Adrenal gland (tissue), 9 donors: ENCODE measurements at regions not wholly inside any gene's neighbourhood (a gene's known extent, or its start where the extent isn't known, plus 50 kb on each side); places are given as distances from the start of the nearest gene placed in this dataset.

Experiments
- DNase-seq, 7 donors: peaks; one replicate each; pipeline ENCODE4 v3.0.0-alpha.2; 2019 to 2020
- H3K27ac ChIP-seq, 5 donors: fragments of 200-600 bp; sonication (generic) in 4 of 5; 1 replicate in 3 of 5; 2 replicates in 2 of 5; pipeline versions ENCODE4 v1.5.1 to v1.8.0; 2016 to 2020; ENCODE audit warnings: mild to moderate bottlenecking in 1 of 5
- H3K27me3 ChIP-seq: fragments of 200-600 bp; 2 replicates; pipeline ENCODE4 v1.8.0; 2021
- H3K36me3 ChIP-seq, 2 donors: fragments of 200-600 bp; replicated peaks in 1 of 2; 1 replicate in 1 of 2; 2 replicates in 1 of 2; pipeline versions ENCODE4 v1.5.1 to v1.8.0; 2018 to 2022
- H3K4me1 ChIP-seq, 2 donors: fragments of 200-600 bp; replicated peaks in 1 of 2; 1 replicate in 1 of 2; 2 replicates in 1 of 2; pipeline versions ENCODE4 v1.5.1 to v1.8.0; 2018 to 2021
- H3K4me3 ChIP-seq, 4 donors: fragments of 200-600 bp; sonication (generic) in 3 of 4; one replicate each; pipeline ENCODE4 v1.5.1; 2016 to 2018
- H3K9me3 ChIP-seq, 3 donors: fragments of 200-600 bp; sonication (generic) in 1 of 3; replicated peaks in 1 of 3; 1 replicate in 2 of 3; 2 replicates in 1 of 3; pipeline versions ENCODE4 v1.5.1 to v1.8.0; 2016 to 2021
- POLR2A ChIP-seq, 2 donors: fragments of 450-650 bp; IDR thresholded peaks; one replicate each; pipeline ENCODE4 v1.6.1; 2017; ENCODE audit warnings: antibody characterized with exemption in 2 of 2, mild to moderate bottlenecking in 2 of 2, moderate library complexity in 1 of 2
- WGBS, 4 donors: extraction: QIAGEN DNeasy Blood & Tissue Kit in 2 of 4; methylation state at CpG; one replicate each; pipeline versions ENCODE4 v1.1.5 to v1.1.7; 2013 to 2017; 5-methylcytosine and 5-hydroxymethylcytosine counted together
- intact Hi-C, 2 donors: fragments of 100-400 bp; cut with DNase I; formaldehyde crosslinking; loops; one replicate each; pipeline versions ENCODE4 v1.14.1 to v1.15.0; 2022 to 2023
- TF ChIP-seq, protein P1 (sequence below), 6 experiments: fragments of 450-650 bp in 4 of 6; fragments of 200-600 bp in 2 of 6; sonication (generic) in 1 of 6; IDR thresholded peaks; 1 replicate in 5 of 6; 2 replicates in 1 of 6; pipeline versions ENCODE4 v1.5.1 to v1.8.0; 2016 to 2021; ENCODE audit warnings: antibody characterized with exemption in 6 of 6, mild to moderate bottlenecking in 2 of 6, moderate library complexity in 1 of 6
- donor health status: healthy with polysubstance abuse.
- donor health status: Bipolar disorder and iron deficiency.
- donor health status: DM: yes; HTN: yes; CAD: no.
- donor health status: DM: no; HTN: no; CAD: no.
- donor health status: DM: no; HTN: no; CAD: no.

DNA sequence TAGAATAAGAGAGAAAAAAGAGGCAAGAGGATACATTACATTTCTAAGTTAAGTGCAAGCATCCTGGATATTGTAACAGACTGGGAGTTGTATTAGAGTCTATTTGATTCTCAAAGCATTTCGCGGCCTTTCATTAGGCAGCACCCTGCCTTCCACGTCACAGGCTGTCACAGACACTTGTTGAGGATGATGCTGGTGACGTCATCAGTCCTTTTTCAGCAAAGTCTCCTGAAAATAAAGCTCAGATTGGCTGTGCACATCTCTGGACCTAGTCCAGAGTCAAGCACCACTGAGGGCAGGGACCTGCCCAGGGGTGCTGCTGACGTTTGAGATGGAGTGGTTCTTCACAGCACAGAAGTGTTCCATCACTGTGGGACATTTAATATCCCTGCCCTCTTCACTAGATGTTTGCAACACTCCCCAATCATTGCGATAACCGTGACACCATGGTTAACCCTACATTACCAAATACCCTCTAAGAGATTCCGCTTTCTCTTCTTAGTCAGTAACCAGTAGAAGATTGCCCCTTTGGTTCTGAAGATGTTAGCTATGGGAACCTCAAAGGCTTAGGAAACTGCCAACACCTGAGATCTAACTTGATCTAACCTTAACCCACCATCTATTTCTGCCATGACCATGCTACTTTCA lies 72.7 kb upstream of the F3 start:
- Histone ChIP-seq H3K27ac (no peak overlapping the region), H3K4me1 (peaks cover 0 to 6% of the 10 kb centered on the region in 2 donors), H3K36me3 (no peaks in the 10 kb centered on the region), H3K27me3 (no peaks in the 10 kb centered on the region), H3K9me3 (peaks cover 0 to 4% (median 0%) of the 10 kb centered on the region in 3 donors), H3K4me3 (no peak overlapping the region)
- peak in 1 of 7 donors; percentile 40 for DNase-seq
- TF ChIP-seq, protein P1, sequence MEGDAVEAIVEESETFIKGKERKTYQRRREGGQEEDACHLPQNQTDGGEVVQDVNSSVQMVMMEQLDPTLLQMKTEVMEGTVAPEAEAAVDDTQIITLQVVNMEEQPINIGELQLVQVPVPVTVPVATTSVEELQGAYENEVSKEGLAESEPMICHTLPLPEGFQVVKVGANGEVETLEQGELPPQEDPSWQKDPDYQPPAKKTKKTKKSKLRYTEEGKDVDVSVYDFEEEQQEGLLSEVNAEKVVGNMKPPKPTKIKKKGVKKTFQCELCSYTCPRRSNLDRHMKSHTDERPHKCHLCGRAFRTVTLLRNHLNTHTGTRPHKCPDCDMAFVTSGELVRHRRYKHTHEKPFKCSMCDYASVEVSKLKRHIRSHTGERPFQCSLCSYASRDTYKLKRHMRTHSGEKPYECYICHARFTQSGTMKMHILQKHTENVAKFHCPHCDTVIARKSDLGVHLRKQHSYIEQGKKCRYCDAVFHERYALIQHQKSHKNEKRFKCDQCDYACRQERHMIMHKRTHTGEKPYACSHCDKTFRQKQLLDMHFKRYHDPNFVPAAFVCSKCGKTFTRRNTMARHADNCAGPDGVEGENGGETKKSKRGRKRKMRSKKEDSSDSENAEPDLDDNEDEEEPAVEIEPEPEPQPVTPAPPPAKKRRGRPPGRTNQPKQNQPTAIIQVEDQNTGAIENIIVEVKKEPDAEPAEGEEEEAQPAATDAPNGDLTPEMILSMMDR (IDR thresholded peaks at IDR 0.05): no peak
- TF ChIP-seq POLR2A (IDR thresholded peaks at IDR 0.05): no peak
- intact Hi-C loops: no loop called here
- 51 to 80% (median 78%) methylated on average over 8 of the region's 8 CpGs for WGBS, 4 donors

DNA sequence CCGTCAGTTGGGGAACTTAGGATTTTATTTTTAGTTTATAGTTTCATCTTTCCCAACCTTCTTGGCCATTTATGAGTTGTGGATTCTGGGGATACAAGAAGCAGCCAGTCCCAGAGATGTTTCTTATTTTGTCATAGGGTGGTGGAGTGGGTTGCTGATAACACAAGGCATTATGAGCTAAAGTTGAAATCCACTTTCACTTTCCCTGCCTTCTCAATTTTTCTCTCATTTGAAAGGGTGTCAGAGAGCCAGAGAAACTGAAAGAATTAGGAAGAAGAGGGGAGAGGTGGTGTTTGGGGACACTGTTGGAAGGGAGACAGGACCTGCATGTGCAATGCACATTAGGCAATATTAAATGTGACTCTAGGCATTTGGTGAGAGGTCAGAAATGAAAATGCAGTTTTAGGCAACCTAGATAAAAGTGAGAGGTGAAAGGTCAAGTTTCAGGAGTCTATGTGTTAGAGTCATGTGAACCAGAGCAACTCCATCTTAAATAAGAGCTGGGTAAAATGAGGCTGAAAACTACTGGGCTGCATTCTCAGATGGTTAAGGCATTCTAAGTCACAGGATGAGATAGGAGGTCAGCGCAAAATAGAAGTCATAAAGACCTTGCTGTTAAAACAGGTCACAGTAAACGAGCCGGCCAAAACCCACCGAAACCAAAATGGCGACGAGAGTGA lies 71.1 kb upstream of the F3 start:
- no peaks in the 10 kb centered on the region for H3K36me3 ChIP-seq
- no peaks in the 10 kb centered on the region for H3K27me3 ChIP-seq
- H3K27ac ChIP-seq: no peak overlapping the region
- TF ChIP-seq, protein P1 (IDR thresholded peaks at IDR 0.05): no peak
- H3K4me1 ChIP-seq: peaks cover 0 to 6% of the 10 kb centered on the region in 2 donors
- H3K4me3 ChIP-seq: no peak overlapping the region
- DNase-seq: peak in 1 of 7 donors; percentile 33
- peaks cover 0 to 4% (median 0%) of the 10 kb centered on the region in 3 donors for H3K9me3 ChIP-seq
- WGBS, 4 donors: 93 to 98% (median 95%) methylated on average over 7 of the region's 7 CpGs
- intact Hi-C loops: no loop called here

DNA sequence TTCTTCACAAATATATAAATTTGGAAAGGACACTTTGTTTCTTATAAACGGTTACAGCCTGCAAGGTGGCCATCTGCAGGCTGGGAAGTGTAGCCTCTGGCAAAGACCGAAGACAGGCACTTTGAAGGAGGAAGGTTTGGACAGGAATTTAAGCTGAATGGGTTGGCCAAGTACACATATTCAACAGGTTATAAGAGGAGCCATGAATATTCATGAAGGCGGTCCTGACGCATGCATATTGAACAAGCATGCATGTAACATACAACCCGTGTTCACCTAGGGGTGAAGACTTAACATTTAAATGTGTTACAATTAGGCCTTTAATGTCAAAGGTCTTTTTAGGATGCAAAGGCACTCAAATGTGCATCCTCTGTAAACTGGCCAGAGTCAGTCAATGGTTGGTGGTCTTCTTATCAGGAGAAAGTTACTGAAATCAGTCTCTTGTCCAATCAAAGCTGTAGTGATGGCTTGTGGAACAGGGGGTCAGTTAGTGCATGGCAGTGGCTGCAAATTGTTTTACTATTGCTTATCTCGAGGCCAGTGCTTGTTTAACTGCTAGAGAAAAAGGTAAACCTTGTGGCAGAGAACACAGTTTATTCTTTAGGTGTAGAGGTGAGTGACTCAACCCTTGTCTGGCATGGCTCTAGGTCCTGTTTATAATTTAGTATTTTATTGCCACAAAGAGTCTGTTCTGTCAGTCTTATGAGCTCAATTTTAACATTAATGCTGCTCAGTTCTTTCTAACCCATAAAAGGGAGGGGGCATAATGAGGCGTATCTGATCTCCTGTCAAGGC lies 70.3 kb upstream of the F3 start:
- 84 to 92% (median 88%) methylated on average over 7 of the region's 7 CpGs for WGBS, 4 donors
- H3K27me3 ChIP-seq: no peaks in the 10 kb centered on the region
- H3K4me3 ChIP-seq: no peak overlapping the region
- H3K4me1 ChIP-seq: peaks cover 0 to 6% of the 10 kb centered on the region in 2 donors
- no peak overlapping the region for H3K27ac ChIP-seq
- TF ChIP-seq POLR2A (IDR thresholded peaks at IDR 0.05): no peak
- TF ChIP-seq, protein P1 (IDR thresholded peaks at IDR 0.05): no peak
- DNase-seq: peak in 1 of 7 donors; percentile 14
- H3K36me3 ChIP-seq: no peaks in the 10 kb centered on the region
- H3K9me3 ChIP-seq: peaks cover 0 to 4% (median 0%) of the 10 kb centered on the region in 3 donors
- intact Hi-C loops: no loop called here

DNA sequence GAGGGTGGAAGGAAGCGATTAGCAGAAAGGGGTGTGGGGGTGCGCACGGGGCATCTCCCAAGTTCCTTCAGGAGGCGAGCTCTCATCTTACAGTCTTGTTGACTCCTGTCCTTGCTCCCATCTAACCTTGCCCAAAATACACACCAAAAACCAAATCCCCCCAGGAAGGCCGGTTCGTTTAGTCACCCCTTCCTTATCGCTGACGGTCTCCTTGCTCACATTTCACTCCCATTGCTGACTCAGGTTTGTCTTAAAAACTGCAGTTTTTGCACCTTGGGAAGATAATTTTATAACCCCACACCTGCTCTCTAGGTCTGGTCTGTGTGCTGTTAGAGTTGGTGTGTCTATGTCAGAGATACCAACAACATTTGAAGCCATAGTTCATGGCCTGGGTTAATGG lies 68.1 kb upstream of the F3 start:
- Histone ChIP-seq H3K27me3 (no peaks in the 10 kb centered on the region), H3K4me1 (peaks cover 0 to 3% of the 10 kb centered on the region in 2 donors), H3K36me3 (no peaks in the 10 kb centered on the region), H3K4me3 (no peak overlapping the region), H3K9me3 (peaks cover 0 to 4% (median 0%) of the 10 kb centered on the region in 3 donors), H3K27ac (no peak overlapping the region)
- peak in 1 of 7 donors; percentile 23 for DNase-seq
- TF ChIP-seq, protein P1 (IDR thresholded peaks at IDR 0.05): no peak
- TF ChIP-seq POLR2A (IDR thresholded peaks at IDR 0.05): no peak
- intact Hi-C loops: loop anchor here in 1 of 2 donors (10.0 kb wide), 1 partner anchor 75 kb away; no protein-coding TSS in a partner anchor
- 92 to 97% (median 95%) methylated on average over 8 of the region's 8 CpGs for WGBS, 4 donors
